ENCODE measurements at regions not wholly inside any gene's neighbourhood (a gene's known extent, or its start where the extent isn't known, plus 50 kb on each side); places are given as distances from the start of the nearest gene placed in this dataset.

DNA sequence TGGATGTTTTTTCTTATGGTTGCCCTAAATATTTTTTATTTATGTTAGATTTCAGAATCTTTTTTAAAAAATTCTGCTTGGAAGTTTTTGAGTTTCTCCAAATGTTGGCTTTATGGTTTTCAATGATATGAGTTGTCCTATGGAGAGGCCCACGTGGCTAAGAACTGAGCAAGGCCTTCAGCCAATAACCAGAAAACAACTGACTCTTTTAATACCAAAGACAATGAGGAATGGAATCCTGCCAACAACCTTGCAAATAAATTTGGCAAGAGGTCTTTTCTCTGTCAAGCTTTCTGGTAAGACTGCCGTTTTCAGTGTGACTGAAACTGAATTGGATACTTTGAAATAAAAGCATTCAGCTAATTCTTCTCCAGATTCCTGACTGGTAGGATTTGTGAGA lies 1740.1 kb upstream of the WWC1 start:
- H3K18ac ChIP-seq (ENCODE audit: low read length), result no peak overlapping the region
- no peak overlapping the region for H2AK5ac ChIP-seq (ENCODE audit: low read length)
- no CpG with 5 or more reads among the region's 2 CpGs for WGBS (ENCODE audit: extremely low coverage, insufficient coverage, insufficient read length)
- H4K91ac ChIP-seq (ENCODE audit: low read depth, low read length), result no peak overlapping the region
- no peak overlapping the region for H3K14ac ChIP-seq (ENCODE audit: low read length)
- H3K27me3 ChIP-seq (ENCODE audit: insufficient read depth, low read length), result no peaks in the 10 kb centered on the region
- no peak overlapping the region for H4K12ac ChIP-seq (ENCODE audit: low read depth, low read length)
- H2BK120ac ChIP-seq (ENCODE audit: insufficient read depth, low read length, poor library complexity), result no peak overlapping the region
- no peaks in the 10 kb centered on the region for H3K4me1 ChIP-seq (ENCODE audit: control insufficient read depth in 1 of 2, insufficient read depth in 2 of 2, low read length in 2 of 2)
- H3K36me3 ChIP-seq (ENCODE audit: control insufficient read depth in 1 of 2, insufficient read depth in 2 of 2, low read length in 2 of 2), result no peaks in the 10 kb centered on the region
- no peak overlapping the region for H3K9ac ChIP-seq (ENCODE audit: low read length)
- H3K4me2 ChIP-seq (ENCODE audit: low read length), result no peak overlapping the region
- H2BK12ac ChIP-seq (ENCODE audit: low read length), result no peak overlapping the region
- H3K9me3 ChIP-seq (ENCODE audit: insufficient read depth, low read depth, low read length), result no peaks in the 10 kb centered on the region
- no peak overlapping the region for H3K23ac ChIP-seq (ENCODE audit: low read length)
- no peak overlapping the region for H2BK5ac ChIP-seq (ENCODE audit: low read depth, low read length, poor library complexity)
- H3K4ac ChIP-seq (ENCODE audit: low read depth, low read length), result no peak overlapping the region
- no peak overlapping the region for H2AFZ ChIP-seq (ENCODE audit: insufficient read depth, low read length, poor library complexity)
- no peak overlapping the region for H3K27ac ChIP-seq (ENCODE audit: low read depth, low read length)
- no peak for DNase-seq
- H3K4me3 ChIP-seq (ENCODE audit: low read depth, low read length), result no peak overlapping the region
- H4K8ac ChIP-seq (ENCODE audit: low read depth, low read length), result no peak overlapping the region
- no peaks in the 10 kb centered on the region for H3K79me1 ChIP-seq (ENCODE audit: low read length)
- no peaks in the 10 kb centered on the region for H3K79me2 ChIP-seq (ENCODE audit: control insufficient read depth, insufficient read depth, low read length, poor library complexity)

DNA sequence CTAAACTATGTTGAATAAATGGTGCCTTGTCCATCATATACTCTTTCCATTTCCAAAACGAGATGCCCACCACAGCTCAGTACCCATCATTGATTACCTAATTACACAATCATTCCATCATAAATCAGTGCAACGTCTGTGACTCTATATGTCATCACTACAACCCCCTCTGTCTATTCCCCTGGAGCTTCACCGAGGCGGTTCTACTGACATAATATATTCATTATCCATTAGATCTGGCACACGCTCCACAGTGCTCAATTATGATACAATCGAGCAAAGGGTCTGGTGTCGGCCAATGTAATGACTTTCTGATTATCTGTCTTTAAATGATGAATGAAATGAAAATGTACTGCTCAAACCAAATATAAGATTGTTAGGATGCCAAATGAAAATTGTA lies 1737.7 kb upstream of the WWC1 start:
- no peaks in the 10 kb centered on the region for H3K4me1 ChIP-seq (ENCODE audit: control insufficient read depth in 1 of 2, insufficient read depth in 2 of 2, low read length in 2 of 2)
- no peaks in the 10 kb centered on the region for H3K9me3 ChIP-seq (ENCODE audit: insufficient read depth, low read depth, low read length)
- no peak overlapping the region for H2BK12ac ChIP-seq (ENCODE audit: low read length)
- H3K36me3 ChIP-seq (ENCODE audit: control insufficient read depth in 1 of 2, insufficient read depth in 2 of 2, low read length in 2 of 2), result no peaks in the 10 kb centered on the region
- H3K79me1 ChIP-seq (ENCODE audit: low read length), result no peaks in the 10 kb centered on the region
- no peak overlapping the region for H2AK5ac ChIP-seq (ENCODE audit: low read length)
- no peak overlapping the region for H3K9ac ChIP-seq (ENCODE audit: low read length)
- H3K79me2 ChIP-seq (ENCODE audit: control insufficient read depth, insufficient read depth, low read length, poor library complexity), result no peaks in the 10 kb centered on the region
- WGBS (ENCODE audit: extremely low coverage, insufficient coverage, insufficient read length), result no CpG with 5 or more reads among the region's 7 CpGs
- no peak for DNase-seq
- H3K27me3 ChIP-seq (ENCODE audit: insufficient read depth, low read length), result no peaks in the 10 kb centered on the region
- no peak overlapping the region for H4K12ac ChIP-seq (ENCODE audit: low read depth, low read length)
- H3K18ac ChIP-seq (ENCODE audit: low read length), result no peak overlapping the region
- H2BK5ac ChIP-seq (ENCODE audit: low read depth, low read length, poor library complexity), result no peak overlapping the region
- no peak overlapping the region for H4K91ac ChIP-seq (ENCODE audit: low read depth, low read length)
- H3K4ac ChIP-seq (ENCODE audit: low read depth, low read length), result no peak overlapping the region
- H2AFZ ChIP-seq (ENCODE audit: insufficient read depth, low read length, poor library complexity), result no peak overlapping the region
- no peak overlapping the region for H3K4me3 ChIP-seq (ENCODE audit: low read depth, low read length)
- H3K23ac ChIP-seq (ENCODE audit: low read length), result no peak overlapping the region
- H3K4me2 ChIP-seq (ENCODE audit: low read length), result no peak overlapping the region
- no peak overlapping the region for H4K8ac ChIP-seq (ENCODE audit: low read depth, low read length)
- no peak overlapping the region for H2BK120ac ChIP-seq (ENCODE audit: insufficient read depth, low read length, poor library complexity)
- H3K27ac ChIP-seq (ENCODE audit: low read depth, low read length), result no peak overlapping the region
- H3K14ac ChIP-seq (ENCODE audit: low read length), result no peak overlapping the region

DNA sequence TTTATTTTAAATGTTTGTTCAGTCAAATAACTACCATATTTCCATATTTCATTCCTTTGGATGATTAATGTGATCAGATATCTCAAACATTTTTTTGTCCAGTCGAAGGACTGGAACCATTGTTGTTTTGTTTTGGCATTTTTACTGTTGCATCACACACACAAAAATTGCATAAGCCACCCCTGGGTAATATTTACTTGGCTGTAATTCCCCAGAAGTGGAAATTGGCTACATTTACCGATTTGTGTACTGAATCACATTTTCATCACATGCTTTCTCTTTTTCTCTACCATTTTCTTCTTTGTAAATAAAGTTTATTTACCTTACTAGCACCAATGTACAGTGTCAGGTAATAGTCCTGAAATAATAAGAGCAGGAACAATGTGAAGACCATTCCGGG lies 1729.7 kb upstream of the WWC1 start:
- no peak overlapping the region for H3K18ac ChIP-seq (ENCODE audit: low read length)
- H3K4ac ChIP-seq (ENCODE audit: low read depth, low read length), result no peak overlapping the region
- H3K27ac ChIP-seq (ENCODE audit: low read depth, low read length), result no peak overlapping the region
- no peaks in the 10 kb centered on the region for H3K9me3 ChIP-seq (ENCODE audit: insufficient read depth, low read depth, low read length)
- no peaks in the 10 kb centered on the region for H3K27me3 ChIP-seq (ENCODE audit: insufficient read depth, low read length)
- no peak overlapping the region for H2AFZ ChIP-seq (ENCODE audit: insufficient read depth, low read length, poor library complexity)
- H3K23ac ChIP-seq (ENCODE audit: low read length), result no peak overlapping the region
- no peak overlapping the region for H4K8ac ChIP-seq (ENCODE audit: low read depth, low read length)
- no CpG with 5 or more reads among the region's 3 CpGs for WGBS (ENCODE audit: extremely low coverage, insufficient coverage, insufficient read length)
- no peak overlapping the region for H2AK5ac ChIP-seq (ENCODE audit: low read length)
- no peaks in the 10 kb centered on the region for H3K79me1 ChIP-seq (ENCODE audit: low read length)
- H3K4me2 ChIP-seq (ENCODE audit: low read length), result no peak overlapping the region
- H3K79me2 ChIP-seq (ENCODE audit: control insufficient read depth, insufficient read depth, low read length, poor library complexity), result no peaks in the 10 kb centered on the region
- H2BK12ac ChIP-seq (ENCODE audit: low read length), result no peak overlapping the region
- no peaks in the 10 kb centered on the region for H3K36me3 ChIP-seq (ENCODE audit: control insufficient read depth in 1 of 2, insufficient read depth in 2 of 2, low read length in 2 of 2)
- H4K12ac ChIP-seq (ENCODE audit: low read depth, low read length), result no peak overlapping the region
- no peak overlapping the region for H2BK5ac ChIP-seq (ENCODE audit: low read depth, low read length, poor library complexity)
- no peak overlapping the region for H4K91ac ChIP-seq (ENCODE audit: low read depth, low read length)
- no peak overlapping the region for H3K14ac ChIP-seq (ENCODE audit: low read length)
- no peak overlapping the region for H3K4me3 ChIP-seq (ENCODE audit: low read depth, low read length)
- peak in 1 of 2 donors; percentile 3 for DNase-seq
- H3K9ac ChIP-seq (ENCODE audit: low read length), result no peak overlapping the region
- H2BK120ac ChIP-seq (ENCODE audit: insufficient read depth, low read length, poor library complexity), result no peak overlapping the region
- H3K4me1 ChIP-seq (ENCODE audit: control insufficient read depth in 1 of 2, insufficient read depth in 2 of 2, low read length in 2 of 2), result no peaks in the 10 kb centered on the region

DNA sequence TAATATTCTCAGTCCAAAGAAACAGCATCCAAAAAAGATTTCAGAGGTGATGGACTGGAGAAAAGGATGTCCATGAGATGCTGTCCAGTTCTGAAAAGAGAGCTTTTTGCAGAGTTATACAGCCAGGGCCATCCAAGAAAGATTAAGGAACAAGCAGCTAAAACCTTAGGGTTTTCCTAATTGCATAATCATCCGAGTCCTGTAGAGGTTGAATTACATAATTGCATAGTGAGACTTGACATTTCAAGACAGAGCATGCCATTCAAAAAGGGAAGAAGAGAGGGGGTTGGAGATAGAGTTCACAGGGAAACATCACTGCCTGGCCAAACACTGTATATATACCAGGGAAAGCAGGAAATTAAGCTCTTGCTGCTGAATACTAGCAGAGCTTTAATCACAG lies 1729.2 kb upstream of the WWC1 start:
- no CpG with 5 or more reads among the region's 1 CpG for WGBS (ENCODE audit: extremely low coverage, insufficient coverage, insufficient read length)

More for the DNA sequence above, 1729.2 kb upstream of the WWC1 start:
- no peak overlapping the region for H2BK5ac ChIP-seq (ENCODE audit: low read depth, low read length, poor library complexity)
- H3K14ac ChIP-seq (ENCODE audit: low read length), result no peak overlapping the region
- no peaks in the 10 kb centered on the region for H3K27me3 ChIP-seq (ENCODE audit: insufficient read depth, low read length)
- H3K9ac ChIP-seq (ENCODE audit: low read length), result no peak overlapping the region
- H4K8ac ChIP-seq (ENCODE audit: low read depth, low read length), result no peak overlapping the region
- no peak overlapping the region for H3K4me2 ChIP-seq (ENCODE audit: low read length)
- no peak overlapping the region for H3K27ac ChIP-seq (ENCODE audit: low read depth, low read length)
- no peaks in the 10 kb centered on the region for H3K79me2 ChIP-seq (ENCODE audit: control insufficient read depth, insufficient read depth, low read length, poor library complexity)
- H3K79me1 ChIP-seq (ENCODE audit: low read length), result no peaks in the 10 kb centered on the region
- no peak overlapping the region for H3K4me3 ChIP-seq (ENCODE audit: low read depth, low read length)
- H3K36me3 ChIP-seq (ENCODE audit: control insufficient read depth in 1 of 2, insufficient read depth in 2 of 2, low read length in 2 of 2), result no peaks in the 10 kb centered on the region
- H3K9me3 ChIP-seq (ENCODE audit: insufficient read depth, low read depth, low read length), result no peaks in the 10 kb centered on the region
- no peak overlapping the region for H3K18ac ChIP-seq (ENCODE audit: low read length)
- no peak overlapping the region for H2BK12ac ChIP-seq (ENCODE audit: low read length)
- no peak overlapping the region for H2AK5ac ChIP-seq (ENCODE audit: low read length)
- H3K4ac ChIP-seq (ENCODE audit: low read depth, low read length), result no peak overlapping the region
- DNase-seq, result no peak
- H3K4me1 ChIP-seq (ENCODE audit: control insufficient read depth in 1 of 2, insufficient read depth in 2 of 2, low read length in 2 of 2), result no peaks in the 10 kb centered on the region
- no peak overlapping the region for H4K91ac ChIP-seq (ENCODE audit: low read depth, low read length)
- H3K23ac ChIP-seq (ENCODE audit: low read length), result no peak overlapping the region
- no peak overlapping the region for H2BK120ac ChIP-seq (ENCODE audit: insufficient read depth, low read length, poor library complexity)
- H2AFZ ChIP-seq (ENCODE audit: insufficient read depth, low read length, poor library complexity), result no peak overlapping the region
- no peak overlapping the region for H4K12ac ChIP-seq (ENCODE audit: low read depth, low read length)

All from trophoblast cell (in vitro differentiated cells and primary cell).